Heart left ventricle (tissue), 16 donors: ENCODE measurements at regions not wholly inside any gene's neighbourhood (a gene's known extent, or its start where the extent isn't known, plus 50 kb on each side); places are given as distances from the start of the nearest gene placed in this dataset.

Experiments used
- ATAC-seq, 4 donors: fragments of 200-7000 bp; cut with Tn5 transposase; one replicate each; pipeline ENCODE4 v1.9.1; 2020 to 2022; ENCODE audit warnings: moderate library complexity in 4 of 4, mild to moderate bottlenecking in 3 of 4, moderate number of reproducible peaks in 1 of 4
- DNase-seq, 5 donors: peaks; one replicate each; pipeline ENCODE4 v3.0.0-alpha.2; 2020
- H3K27ac ChIP-seq, 12 donors: fragments of 200-600 bp; sonication (generic) in 4 of 12; one replicate each; pipeline versions ENCODE4 v1.5.0 to v1.8.0; 2016 to 2022; ENCODE audit warnings: mild to moderate bottlenecking in 2 of 12
- H3K27me3 ChIP-seq, 9 donors: fragments of 200-600 bp; sonication (generic) in 2 of 9; one replicate each; pipeline versions ENCODE4 v1.5.1 to v1.8.0; 2016 to 2022; ENCODE audit warnings: mild to moderate bottlenecking in 3 of 9
- H3K36me3 ChIP-seq, 9 donors: fragments of 200-600 bp; sonication (generic) in 2 of 9; one replicate each; pipeline versions ENCODE4 v1.5.0 to v1.8.0; 2018 to 2022; ENCODE audit warnings: mild to moderate bottlenecking in 2 of 9
- H3K4me1 ChIP-seq, 12 donors: fragments of 200-600 bp; sonication (generic) in 4 of 12; one replicate each; pipeline versions ENCODE4 v1.5.0 to v1.8.0; 2016 to 2022; ENCODE audit warnings: mild to moderate bottlenecking in 3 of 12
- H3K4me3 ChIP-seq, 12 donors: fragments of 200-600 bp; sonication (generic) in 4 of 12; one replicate each; pipeline versions ENCODE4 v1.5.0 to v1.8.0; 2017 to 2022; ENCODE audit warnings: mild to moderate bottlenecking in 9 of 12, moderate library complexity in 4 of 12
- H3K9me3 ChIP-seq, 12 donors: fragments of 200-600 bp; sonication (generic) in 4 of 12; one replicate each; pipeline versions ENCODE4 v1.5.0 to v1.8.0; 2016 to 2022; ENCODE audit warnings: mild to moderate bottlenecking in 1 of 12
- POLR2A ChIP-seq, 2 donors: fragments of 450-650 bp; IDR thresholded peaks; one replicate each; pipeline ENCODE4 v1.6.1; 2017; ENCODE audit warnings: antibody characterized with exemption in 2 of 2, mild to moderate bottlenecking in 2 of 2, moderate library complexity in 2 of 2
- WGBS, 4 donors: extraction: QIAGEN DNeasy Blood & Tissue Kit in 2 of 4; methylation state at CpG; one replicate each; pipeline versions ENCODE4 v1.1.5 to v1.1.7; 2013 to 2018; 5-methylcytosine and 5-hydroxymethylcytosine counted together
- intact Hi-C, 10 donors: fragments of 100-400 bp; cut with DNase I; formaldehyde crosslinking; loops; one replicate each; pipeline versions ENCODE4 v1.11.1 to v1.14.2; 2022
- TF ChIP-seq, protein P1 (sequence below), 12 donors: fragments of 200-600 bp; sonication (generic) in 4 of 12; IDR thresholded peaks; one replicate each; pipeline versions ENCODE4 v1.5.0 to v1.8.0; 2018 to 2022; ENCODE audit warnings: antibody characterized with exemption in 12 of 12, mild to moderate bottlenecking in 5 of 12
- donor health status: ischemic (EF 13 %, LVEDD 7.1; RV severe dilation, severe dysfunction).
- donor health status: healthy with polysubstance abuse.
- donor health status: DM: no; HTN: yes; CAD: no.
- donor health status: DM: no; HTN: no; CAD: no.
- donor health status: ischemic (EF 25% LVEDD 6.9; RV normal size, moderate dysfunction).
- donor health status: ischemic (EF 25% LVEDD 5.7; RV mildly dilated, moderate dysfunction).
- donor health status: healthy.
- donor health status: DM: yes; HTN: yes; CAD: no.
- donor health status: ischemic (EF 35%, LVEDD 5.7; RV mildly dilated, moderate dysfunction).
- donor health status: nonischemic (EF 11% LVEDD 7.7; RV severe dilation, severe dysfunction).
- donor health status: DM: yes; HTN: yes; CAD: no.
- donor health status: PGD.
- donor health status: ischemic (EF 29% LVEDD 5.4; RV normal size, mild dysfunction).
- donor health status: nonischemic (EF 23%, LVEDD 6.1; RV moderate dilation, normal function).

DNA sequence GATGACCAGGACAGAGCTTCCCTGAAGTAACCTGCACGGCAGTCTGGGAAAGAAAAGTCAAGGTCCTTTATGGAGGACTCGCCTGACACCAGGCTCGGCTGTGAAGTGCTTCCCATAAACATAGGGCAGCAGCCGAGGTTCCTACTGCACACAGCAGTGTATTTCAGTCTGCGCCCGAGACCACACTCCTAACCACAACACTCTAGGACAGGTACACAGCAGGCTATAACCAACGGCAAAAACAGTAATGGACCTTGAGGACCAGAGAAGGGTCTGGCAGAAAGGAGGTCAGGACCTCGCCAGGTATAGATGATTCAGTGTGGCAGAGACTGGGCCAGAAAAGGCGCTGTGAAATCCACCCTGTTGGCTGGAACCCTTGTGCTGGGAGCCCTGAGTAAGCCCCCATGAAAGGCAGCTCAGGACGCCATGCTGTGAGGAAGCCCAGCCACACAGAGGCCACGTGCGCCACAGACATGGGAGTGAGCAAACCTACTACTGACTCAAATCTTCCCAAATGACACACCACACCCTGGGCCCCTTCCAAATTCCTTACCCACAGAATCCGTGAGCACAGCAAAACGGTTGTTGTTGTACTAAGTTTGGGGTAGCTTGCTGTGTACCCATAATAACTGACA is 129.6 kb upstream of the CST7 start:
- no peak for ATAC-seq
- intact Hi-C loops, result no loop called here
- Histone ChIP-seq H3K27me3 (no peaks in the 10 kb centered on the region), H3K4me1 (no peaks in the 10 kb centered on the region), H3K27ac (no peak overlapping the region), H3K9me3 (no peaks in the 10 kb centered on the region), H3K36me3 (no peaks in the 10 kb centered on the region), H3K4me3 (no peak overlapping the region)
- no peak for TF ChIP-seq POLR2A (IDR thresholded peaks at IDR 0.05)
- TF ChIP-seq, protein P1, sequence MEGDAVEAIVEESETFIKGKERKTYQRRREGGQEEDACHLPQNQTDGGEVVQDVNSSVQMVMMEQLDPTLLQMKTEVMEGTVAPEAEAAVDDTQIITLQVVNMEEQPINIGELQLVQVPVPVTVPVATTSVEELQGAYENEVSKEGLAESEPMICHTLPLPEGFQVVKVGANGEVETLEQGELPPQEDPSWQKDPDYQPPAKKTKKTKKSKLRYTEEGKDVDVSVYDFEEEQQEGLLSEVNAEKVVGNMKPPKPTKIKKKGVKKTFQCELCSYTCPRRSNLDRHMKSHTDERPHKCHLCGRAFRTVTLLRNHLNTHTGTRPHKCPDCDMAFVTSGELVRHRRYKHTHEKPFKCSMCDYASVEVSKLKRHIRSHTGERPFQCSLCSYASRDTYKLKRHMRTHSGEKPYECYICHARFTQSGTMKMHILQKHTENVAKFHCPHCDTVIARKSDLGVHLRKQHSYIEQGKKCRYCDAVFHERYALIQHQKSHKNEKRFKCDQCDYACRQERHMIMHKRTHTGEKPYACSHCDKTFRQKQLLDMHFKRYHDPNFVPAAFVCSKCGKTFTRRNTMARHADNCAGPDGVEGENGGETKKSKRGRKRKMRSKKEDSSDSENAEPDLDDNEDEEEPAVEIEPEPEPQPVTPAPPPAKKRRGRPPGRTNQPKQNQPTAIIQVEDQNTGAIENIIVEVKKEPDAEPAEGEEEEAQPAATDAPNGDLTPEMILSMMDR (IDR thresholded peaks at IDR 0.05), result no peak
- DNase-seq, result no peak
- 86 to 89% (median 87%) methylated on average over 14 of the region's 14 CpGs for WGBS, 4 donors

DNA sequence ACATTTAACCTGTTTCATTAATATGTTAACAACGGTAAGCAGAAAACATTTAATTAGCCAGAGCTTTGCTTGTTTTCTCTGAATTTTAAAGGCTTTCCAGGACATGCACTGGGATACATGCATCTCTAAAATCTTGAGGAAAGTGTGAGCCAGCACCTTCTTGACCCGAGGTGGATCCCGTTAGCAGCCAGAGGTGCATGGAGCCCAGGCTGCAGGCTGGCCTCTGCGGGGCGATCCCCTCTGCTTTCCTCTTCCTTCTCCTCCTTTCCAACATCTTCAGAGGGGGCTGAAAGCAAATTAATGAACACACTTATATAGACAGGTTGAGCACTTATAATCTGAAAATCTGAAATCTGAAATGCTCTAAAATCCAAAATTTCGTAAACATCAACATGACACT is 128.7 kb upstream of the CST7 start:
- DNase-seq (no peak), ATAC-seq (no peak)
- no peaks in the 10 kb centered on the region for H3K9me3 ChIP-seq
- H3K27ac ChIP-seq, result no peak overlapping the region
- H3K4me3 ChIP-seq, result no peak overlapping the region
- 92 to 94% (median 93%) methylated on average over 6 of the region's 6 CpGs for WGBS, 4 donors
- no peaks in the 10 kb centered on the region for H3K36me3 ChIP-seq
- H3K4me1 ChIP-seq, result no peaks in the 10 kb centered on the region
- TF ChIP-seq, protein P1 (IDR thresholded peaks at IDR 0.05), result no peak
- no peak for TF ChIP-seq POLR2A (IDR thresholded peaks at IDR 0.05)
- H3K27me3 ChIP-seq, result no peaks in the 10 kb centered on the region
- intact Hi-C loops, result loop anchor here in 1 of 10 donors (2.0 kb wide), 1 partner anchor 20 kb away; no protein-coding TSS in a partner anchor

DNA sequence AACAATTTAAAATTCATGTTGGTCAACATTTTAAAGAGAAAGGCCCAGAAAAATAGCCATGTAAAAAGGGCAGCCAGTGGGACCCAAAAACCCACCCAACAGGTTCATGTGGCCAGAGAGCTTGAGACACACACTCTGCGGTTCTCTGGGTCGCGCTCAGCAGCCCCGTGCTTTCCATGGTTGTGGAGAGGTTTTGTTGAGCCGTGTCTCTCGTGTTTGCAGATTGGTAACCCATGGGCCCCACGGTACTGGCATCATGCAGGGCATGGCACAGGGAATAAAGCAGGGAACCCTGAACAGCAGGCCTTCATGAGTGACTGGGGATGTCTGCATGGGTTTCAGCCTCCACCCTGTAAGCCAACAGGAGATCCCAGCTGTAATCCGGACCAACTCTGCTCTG is 127.7 kb upstream of the CST7 start:
- intact Hi-C loops, result loop anchor here in 1 of 10 donors (2.0 kb wide), 1 partner anchor 19 kb away; no protein-coding TSS in a partner anchor

DNA sequence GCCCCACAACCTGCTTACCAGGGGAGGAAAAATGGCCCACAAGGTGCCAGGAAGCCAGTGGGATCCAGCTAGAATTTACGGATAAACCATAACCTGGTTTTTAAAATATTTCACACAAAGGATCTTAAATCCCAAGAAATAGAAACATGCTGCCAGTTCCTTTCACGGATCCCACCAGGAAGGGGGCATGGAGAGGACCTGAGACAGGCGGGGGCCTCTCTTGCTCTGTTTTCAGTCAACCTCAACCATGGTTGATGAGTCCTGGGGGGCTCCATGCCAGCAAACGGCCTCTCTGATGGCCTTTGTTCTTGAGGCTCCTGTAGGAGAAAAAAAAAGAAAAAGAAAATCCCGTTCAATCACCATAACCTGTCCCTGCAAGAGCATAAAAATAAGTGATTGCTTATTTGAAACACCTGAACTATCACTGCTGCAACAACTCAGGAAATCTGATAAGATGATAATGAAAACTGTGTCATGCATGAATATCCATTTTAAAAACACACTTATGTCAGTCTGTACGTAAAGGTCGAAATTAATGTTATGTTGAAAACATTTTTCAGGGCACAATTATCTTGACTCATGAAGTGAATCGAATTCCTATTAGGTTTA is 125.8 kb upstream of the CST7 start:
- H3K36me3 ChIP-seq, result no peaks in the 10 kb centered on the region
- no peak overlapping the region for H3K27ac ChIP-seq
- intact Hi-C loops, result no loop called here
- 77 to 86% (median 81%) methylated on average over 8 of the region's 8 CpGs for WGBS, 4 donors
- H3K27me3 ChIP-seq, result no peaks in the 10 kb centered on the region
- no peaks in the 10 kb centered on the region for H3K9me3 ChIP-seq
- DNase-seq, result no peak
- no peak overlapping the region for H3K4me3 ChIP-seq
- TF ChIP-seq, protein P1 (IDR thresholded peaks at IDR 0.05), result no peak
- no peak for TF ChIP-seq POLR2A (IDR thresholded peaks at IDR 0.05)
- no peaks in the 10 kb centered on the region for H3K4me1 ChIP-seq
- ATAC-seq, result no peak

More for the DNA sequence above, 127.7 kb upstream of the CST7 start:
- Histone ChIP-seq H3K4me3 (no peak overlapping the region), H3K27ac (no peak overlapping the region), H3K27me3 (no peaks in the 10 kb centered on the region), H3K9me3 (no peaks in the 10 kb centered on the region), H3K36me3 (no peaks in the 10 kb centered on the region), H3K4me1 (no peaks in the 10 kb centered on the region)
- no peak for TF ChIP-seq POLR2A (IDR thresholded peaks at IDR 0.05)
- TF ChIP-seq, protein P1 (IDR thresholded peaks at IDR 0.05), result no peak
- 89 to 94% (median 90%) methylated on average over 8 of the region's 8 CpGs for WGBS, 4 donors
- ATAC-seq (no peak), DNase-seq (no peak)
